GM12892 (cell line): ENCODE measurements at regions not wholly inside any gene's neighbourhood (a gene's known extent, or its start where the extent isn't known, plus 50 kb on each side); places are given as distances from the start of the nearest gene placed in this dataset.

Source experiments
- POLR2A ChIP-seq: IDR thresholded peaks from 2 replicates; pipeline ENCODE4 v1.6.1; 2011; ENCODE audit warnings: low read depth, low read length, control low read depth
- POLR2AphosphoS5 ChIP-seq: IDR thresholded peaks from 2 replicates; pipeline ENCODE4 v1.6.1; 2011; ENCODE audit warnings: low read depth, low read length, control low read depth
- TAF1 ChIP-seq: IDR thresholded peaks from 2 replicates; pipeline ENCODE4 v1.6.1; 2011; ENCODE audit warnings: low read depth, mild to moderate bottlenecking, control low read depth, low read length, borderline replicate concordance

GRCh38 chr14:65798216-65798615 lies 385.7 kb downstream of the FUT8 start:
- TF ChIP-seq POLR2A (no peak), TAF1 (no peak), POLR2AphosphoS5 (no peak)
